MCF 10A (cell line): ENCODE measurements at regions not wholly inside any gene's neighbourhood (a gene's known extent, or its start where the extent isn't known, plus 50 kb on each side); places are given as distances from the start of the nearest gene placed in this dataset.

Source experiments
- BruUV-seq: library from RNA; stranded (reverse); fragments of 400-500 nt; replicated peaks from 2 replicates; lab custom pipeline; 2021; lab: Mats Ljungman, UMichigan
- CTCF ChIA-PET: fragments of 300-600 bp; sonication (Branson Sonifier 250); formaldehyde crosslinking; extraction: SDS; loops from one replicate; lab custom pipeline; 2021; ENCODE audit warnings: antibody characterized with exemption, inconsistent platforms; lab: Yijun Ruan, JAX
- POLR2A ChIA-PET: fragments of 300-600, 350-650 bp; sonication (Branson Sonifier 250); formaldehyde crosslinking; extraction: SDS; loops from one replicate; lab custom pipeline; 2020; ENCODE audit warnings: antibody characterized with exemption, inconsistent platforms; lab: Yijun Ruan, JAX
- DNase-seq: peaks from one replicate; pipeline ENCODE4 v3.0.0-alpha.2; 2018; ENCODE audit not compliant: unreplicated experiment
- H3K27ac Mint-ChIP-seq: one replicate; pipeline ENCODE4 v1.8.0; 2022; ENCODE audit warnings: mild to moderate bottlenecking, low read depth, mixed read lengths; ENCODE audit not compliant: unreplicated experiment
- H3K27me3 Mint-ChIP-seq: one replicate; pipeline ENCODE4 v1.8.0; 2022; ENCODE audit warnings: mixed read lengths; ENCODE audit not compliant: insufficient read depth, unreplicated experiment
- H3K36me3 Mint-ChIP-seq: one replicate; pipeline ENCODE4 v1.8.0; 2022; ENCODE audit warnings: mild to moderate bottlenecking, moderate library complexity, mixed read lengths; ENCODE audit not compliant: insufficient read depth, unreplicated experiment
- H3K4me1 Mint-ChIP-seq: one replicate; pipeline ENCODE4 v1.8.0; 2022; ENCODE audit warnings: mixed read lengths; ENCODE audit not compliant: insufficient read depth, unreplicated experiment
- H3K4me3 Mint-ChIP-seq: one replicate; pipeline ENCODE4 v1.8.0; 2022; ENCODE audit warnings: mild to moderate bottlenecking, moderate library complexity, mixed read lengths; ENCODE audit not compliant: unreplicated experiment
- H3K9me3 Mint-ChIP-seq: one replicate; pipeline ENCODE4 v1.8.0; 2022; ENCODE audit warnings: mixed read lengths; ENCODE audit not compliant: unreplicated experiment
- CTCF ChIP-seq: fragments of 200-600 bp; IDR thresholded peaks from one replicate; pipeline ENCODE4 v1.8.0; 2022; ENCODE audit warnings: antibody characterized with exemption, mild to moderate bottlenecking; ENCODE audit not compliant: unreplicated experiment
- intact Hi-C: fragments of 100-400 bp; cut with micrococcal nuclease; formaldehyde crosslinking; loops from 2 replicates; pipeline ENCODE4 v1.14.1; 2022

DNA sequence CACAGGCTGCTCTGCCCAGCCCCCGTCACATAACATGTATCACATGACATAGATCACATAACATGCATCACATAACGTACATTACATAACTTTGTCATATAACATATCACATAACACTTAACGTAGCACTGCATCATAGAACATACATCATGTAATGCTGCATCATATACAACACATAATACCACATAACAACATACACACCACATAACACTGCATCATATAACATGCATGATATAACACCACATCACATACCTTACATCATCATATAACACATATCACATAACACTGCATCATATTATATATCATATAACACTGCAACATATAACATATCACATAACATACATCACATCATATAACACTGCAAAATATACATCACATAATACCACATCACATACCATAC lies 83.8 kb downstream of the AXIN2 start:
- peaks cover 4% of the 10 kb centered on the region for H3K36me3 Mint-ChIP-seq
- no peaks in the 10 kb centered on the region for H3K9me3 Mint-ChIP-seq
- ChIA-PET CTCF (no interaction called here), POLR2A (no interaction called here)
- no peak for DNase-seq
- H3K4me1 Mint-ChIP-seq: peaks cover 8% of the 10 kb centered on the region
- no peaks in the 10 kb centered on the region for H3K27me3 Mint-ChIP-seq
- BruUV-seq: no TSS peak
- H3K27ac Mint-ChIP-seq: no peak overlapping the region
- intact Hi-C loops: no loop called here
- no peak for TF ChIP-seq CTCF
- no peak overlapping the region for H3K4me3 Mint-ChIP-seq

GRCh38 chr17:65474660-65475059 lies 86.8 kb downstream of the AXIN2 start:
- ChIA-PET CTCF (interaction anchor here (1.0 kb wide), 1 partner anchor 18 kb away, joined by 5 read pairs; no protein-coding TSS in a partner anchor), POLR2A (interaction anchor here (2.7 kb wide), 1 partner anchor 11 kb away, joined by 17 read pairs; no protein-coding TSS in a partner anchor)
- no peaks in the 10 kb centered on the region for H3K9me3 Mint-ChIP-seq
- intact Hi-C loops: no loop called here
- no peaks in the 10 kb centered on the region for H3K27me3 Mint-ChIP-seq
- DNase-seq: no peak
- no peak overlapping the region for H3K4me3 Mint-ChIP-seq
- TF ChIP-seq CTCF: no peak
- H3K27ac Mint-ChIP-seq: no peak overlapping the region
- no peaks in the 10 kb centered on the region for H3K36me3 Mint-ChIP-seq
- no TSS peak for BruUV-seq
- peaks cover 11% of the 10 kb centered on the region for H3K4me1 Mint-ChIP-seq

GRCh38 chr17:65473985-65474384 lies 87.5 kb downstream of the AXIN2 start:
- intact Hi-C loops: no loop called here
- POLR2A ChIA-PET: interaction anchor here (2.7 kb wide), 1 partner anchor 11 kb away, joined by 17 read pairs; no protein-coding TSS in a partner anchor
- no peak overlapping the region for H3K27ac Mint-ChIP-seq

DNA sequence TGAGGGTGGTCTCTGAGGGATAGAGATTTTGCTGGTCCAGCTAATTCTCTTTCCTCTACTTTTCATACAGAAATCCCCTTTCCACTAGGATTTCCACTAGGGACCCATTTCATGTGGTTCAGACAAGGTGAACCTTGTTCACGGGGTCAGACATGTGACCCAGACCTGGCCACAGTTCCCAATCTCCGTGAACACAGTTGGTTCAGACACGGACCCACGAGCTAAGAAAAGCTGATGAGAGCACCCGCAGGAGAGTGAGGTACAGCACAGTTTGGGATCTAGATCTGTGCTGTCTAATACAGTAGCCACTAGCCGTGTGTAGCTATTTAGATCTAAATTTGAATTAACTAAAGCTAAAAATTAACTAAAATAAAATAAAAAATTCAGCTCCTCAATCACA lies 88.1 kb downstream of the AXIN2 start:
- no peak for TF ChIP-seq CTCF
- Mint-ChIP-seq H3K27ac (no peak overlapping the region), H3K9me3 (no peaks in the 10 kb centered on the region), H3K27me3 (no peaks in the 10 kb centered on the region), H3K4me3 (no peak overlapping the region), H3K36me3 (no peaks in the 10 kb centered on the region), H3K4me1 (peaks cover 11% of the 10 kb centered on the region)
- no TSS peak for BruUV-seq
- no peak for DNase-seq
- intact Hi-C loops: no loop called here
- ChIA-PET CTCF (interaction anchor here (0.6 to 1.5 kb wide), 3 partner anchors 19 to 98 kb away, joined by 3 to 4 read pairs (median 3); no protein-coding TSS in a partner anchor), POLR2A (interaction anchor here (2.7 kb wide), 1 partner anchor 10 kb away, joined by 17 read pairs; no protein-coding TSS in a partner anchor)

More at GRCh38 chr17:65473985-65474384, 87.5 kb downstream of the AXIN2 start:
- peaks cover 11% of the 10 kb centered on the region for H3K4me1 Mint-ChIP-seq
- CTCF ChIA-PET: interaction anchor here (1.5 kb wide), 1 partner anchor 82 kb away, joined by 4 read pairs; no protein-coding TSS in a partner anchor
- no peak for TF ChIP-seq CTCF
- no peak for DNase-seq
- no peaks in the 10 kb centered on the region for H3K36me3 Mint-ChIP-seq
- no peaks in the 10 kb centered on the region for H3K9me3 Mint-ChIP-seq
- no TSS peak for BruUV-seq
- H3K27me3 Mint-ChIP-seq: no peaks in the 10 kb centered on the region
- H3K4me3 Mint-ChIP-seq: no peak overlapping the region
